SU-DHL-6 (cell line): ENCODE measurements at regions not wholly inside any gene's neighbourhood (a gene's known extent, or its start where the extent isn't known, plus 50 kb on each side); places are given as distances from the start of the nearest gene placed in this dataset.

Experiments
- H2AFZ ChIP-seq: fragments of 200-600 bp; sonication (generic); 2 replicates; pipeline ENCODE4 v1.6.1; 2014; ENCODE audit warnings: low read depth, mild to moderate bottlenecking, moderate library complexity, mixed read lengths, antibody characterized with exemption, low read length; ENCODE audit not compliant: severe bottlenecking
- H3F3A ChIP-seq: fragments of 200-600 bp; shearing (Covaris generic); 2 replicates; pipeline ENCODE4 v1.6.0; 2016; ENCODE audit warnings: antibody characterized with exemption, mild to moderate bottlenecking; ENCODE audit not compliant: insufficient read depth
- H3K27ac ChIP-seq: fragments of 200-600 bp; sonication (generic); 2 replicates; pipeline ENCODE4 v1.5.1; 2016; ENCODE audit warnings: low read depth, mild to moderate bottlenecking, low read length, moderate library complexity, mixed read lengths
- H3K27me3 ChIP-seq: fragments of 200-600 bp; sonication (generic), shearing (Covaris generic); 2 replicates; pipeline ENCODE4 v1.6.0; 2014; ENCODE audit warnings: mild to moderate bottlenecking, low read length
- H3K36me3 ChIP-seq: fragments of 200-600 bp; sonication (generic); 2 replicates; pipeline ENCODE4 v1.6.1; 2014; ENCODE audit warnings: mild to moderate bottlenecking, low read length, mixed read lengths
- H3K4me2 ChIP-seq: fragments of 300-600, 200-600 bp; shearing (Covaris generic), sonication (generic); 2 replicates; pipeline ENCODE4 v1.6.0; 2014; ENCODE audit warnings: low read length, low read depth, mild to moderate bottlenecking; ENCODE audit not compliant: poor library complexity, severe bottlenecking
- H3K4me3 ChIP-seq: fragments of 200-600 bp; sonication (generic); 2 replicates; pipeline ENCODE4 v1.5.1; 2014; ENCODE audit warnings: antibody characterized with exemption, low read length, mild to moderate bottlenecking, mixed read lengths; ENCODE audit not compliant: insufficient read depth, poor library complexity, severe bottlenecking
- H3K79me2 ChIP-seq: fragments of 200-600 bp; sonication (generic); 2 replicates; pipeline ENCODE4 v1.6.1; 2014; ENCODE audit warnings: mild to moderate bottlenecking, low read length, moderate library complexity; ENCODE audit not compliant: insufficient read depth
- H3K9ac ChIP-seq: fragments of 200-600 bp; sonication (generic); 2 replicates; pipeline ENCODE4 v1.7.0; 2014; ENCODE audit warnings: mild to moderate bottlenecking, low read length
- H3K9me2 ChIP-seq: fragments of 200-600 bp; sonication (generic); replicated peaks from 2 replicates; pipeline ENCODE4 v1.6.1; 2014; ENCODE audit warnings: low read length; ENCODE audit not compliant: insufficient read depth
- H3K9me3 ChIP-seq: fragments of 200-600 bp; sonication (generic); 2 replicates; pipeline ENCODE4 v1.6.1; 2014; ENCODE audit warnings: low read length, mixed read lengths; ENCODE audit not compliant: insufficient read depth
- H4K20me1 ChIP-seq: fragments of 200-600 bp; sonication (generic); 2 replicates; pipeline ENCODE4 v1.6.1; 2014; ENCODE audit warnings: low read depth, mild to moderate bottlenecking, antibody characterized with exemption, low read length, moderate library complexity, mixed read lengths
- EZH2phosphoT487 ChIP-seq: fragments of 200-600 bp; sonication (generic), shearing (Covaris generic); conservative IDR thresholded peaks from 2 replicates; pipeline ENCODE4 v1.6.1; 2018; ENCODE audit warnings: mild to moderate bottlenecking, antibody characterized with exemption, low read length, moderate library complexity, mixed read lengths
- TF ChIP-seq, protein P1 (sequence below): fragments of 200-600 bp; sonication (generic); IDR thresholded peaks from one replicate; pipeline ENCODE4 v1.5.1; 2017; ENCODE audit warnings: antibody characterized with exemption, mild to moderate bottlenecking, low read length, moderate library complexity; ENCODE audit not compliant: insufficient read depth, poor library complexity, severe bottlenecking

DNA sequence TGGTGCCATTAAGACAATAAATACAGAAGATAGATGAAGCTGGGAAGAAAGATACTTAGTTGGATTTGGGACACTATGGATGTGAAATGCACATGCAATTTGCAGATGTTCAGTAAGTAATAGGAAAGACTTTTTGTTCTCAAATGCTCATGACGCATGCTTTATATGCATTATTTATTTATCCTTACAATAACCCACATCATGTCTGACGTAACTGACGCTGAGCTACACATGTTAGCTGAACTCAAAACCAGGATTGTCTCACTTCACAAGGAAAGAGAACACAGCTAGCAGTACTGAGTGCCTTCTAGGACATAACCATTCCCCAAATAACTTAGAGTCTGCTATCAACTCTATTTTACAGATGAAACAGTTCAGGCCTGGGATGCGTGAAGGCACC lies 463.4 kb downstream of the FGF9 start:
- Histone ChIP-seq H3K4me2 (no peak overlapping the region), H2AFZ (no peak overlapping the region), H3F3A (no peaks in the 10 kb centered on the region), H3K4me3 (no peak overlapping the region), H4K20me1 (no peaks in the 10 kb centered on the region), H3K9ac (no peak overlapping the region), H3K79me2 (no peaks in the 10 kb centered on the region), H3K9me3 (no peaks in the 10 kb centered on the region), H3K36me3 (no peaks in the 10 kb centered on the region), H3K27me3 (no peaks in the 10 kb centered on the region), H3K9me2 (no peaks in the 10 kb centered on the region), H3K27ac (no peak overlapping the region)
- TF ChIP-seq, protein P1, sequence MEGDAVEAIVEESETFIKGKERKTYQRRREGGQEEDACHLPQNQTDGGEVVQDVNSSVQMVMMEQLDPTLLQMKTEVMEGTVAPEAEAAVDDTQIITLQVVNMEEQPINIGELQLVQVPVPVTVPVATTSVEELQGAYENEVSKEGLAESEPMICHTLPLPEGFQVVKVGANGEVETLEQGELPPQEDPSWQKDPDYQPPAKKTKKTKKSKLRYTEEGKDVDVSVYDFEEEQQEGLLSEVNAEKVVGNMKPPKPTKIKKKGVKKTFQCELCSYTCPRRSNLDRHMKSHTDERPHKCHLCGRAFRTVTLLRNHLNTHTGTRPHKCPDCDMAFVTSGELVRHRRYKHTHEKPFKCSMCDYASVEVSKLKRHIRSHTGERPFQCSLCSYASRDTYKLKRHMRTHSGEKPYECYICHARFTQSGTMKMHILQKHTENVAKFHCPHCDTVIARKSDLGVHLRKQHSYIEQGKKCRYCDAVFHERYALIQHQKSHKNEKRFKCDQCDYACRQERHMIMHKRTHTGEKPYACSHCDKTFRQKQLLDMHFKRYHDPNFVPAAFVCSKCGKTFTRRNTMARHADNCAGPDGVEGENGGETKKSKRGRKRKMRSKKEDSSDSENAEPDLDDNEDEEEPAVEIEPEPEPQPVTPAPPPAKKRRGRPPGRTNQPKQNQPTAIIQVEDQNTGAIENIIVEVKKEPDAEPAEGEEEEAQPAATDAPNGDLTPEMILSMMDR: no peak
- TF ChIP-seq EZH2phosphoT487: no peak

DNA sequence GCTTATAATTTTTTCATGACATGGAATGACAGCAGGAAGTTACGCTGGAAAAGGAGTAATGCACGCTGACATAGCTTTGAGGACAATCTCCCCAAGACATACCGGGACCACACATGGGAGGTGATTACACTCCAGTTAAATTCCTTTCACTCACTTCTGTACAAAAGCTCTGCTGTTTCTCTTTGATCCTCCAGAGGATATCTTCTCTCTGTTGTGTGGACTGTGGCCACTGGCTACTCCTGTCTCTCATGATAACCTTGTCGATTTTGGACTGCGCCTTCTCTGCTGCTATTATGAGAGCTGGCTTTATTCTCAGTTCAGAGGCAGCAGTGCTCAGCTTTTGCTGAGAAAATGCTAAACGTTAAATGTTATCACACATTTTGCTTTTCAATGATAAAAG lies 464.6 kb downstream of the FGF9 start:
- Histone ChIP-seq H3F3A (no peaks in the 10 kb centered on the region), H3K27me3 (no peaks in the 10 kb centered on the region), H3K9me3 (no peaks in the 10 kb centered on the region), H3K79me2 (no peaks in the 10 kb centered on the region), H3K4me2 (no peak overlapping the region), H2AFZ (no peak overlapping the region), H3K9me2 (no peaks in the 10 kb centered on the region), H3K27ac (no peak overlapping the region), H3K9ac (no peak overlapping the region), H3K4me3 (no peak overlapping the region), H3K36me3 (no peaks in the 10 kb centered on the region), H4K20me1 (no peaks in the 10 kb centered on the region)
- TF ChIP-seq, protein P1: no peak
- no peak for TF ChIP-seq EZH2phosphoT487

DNA sequence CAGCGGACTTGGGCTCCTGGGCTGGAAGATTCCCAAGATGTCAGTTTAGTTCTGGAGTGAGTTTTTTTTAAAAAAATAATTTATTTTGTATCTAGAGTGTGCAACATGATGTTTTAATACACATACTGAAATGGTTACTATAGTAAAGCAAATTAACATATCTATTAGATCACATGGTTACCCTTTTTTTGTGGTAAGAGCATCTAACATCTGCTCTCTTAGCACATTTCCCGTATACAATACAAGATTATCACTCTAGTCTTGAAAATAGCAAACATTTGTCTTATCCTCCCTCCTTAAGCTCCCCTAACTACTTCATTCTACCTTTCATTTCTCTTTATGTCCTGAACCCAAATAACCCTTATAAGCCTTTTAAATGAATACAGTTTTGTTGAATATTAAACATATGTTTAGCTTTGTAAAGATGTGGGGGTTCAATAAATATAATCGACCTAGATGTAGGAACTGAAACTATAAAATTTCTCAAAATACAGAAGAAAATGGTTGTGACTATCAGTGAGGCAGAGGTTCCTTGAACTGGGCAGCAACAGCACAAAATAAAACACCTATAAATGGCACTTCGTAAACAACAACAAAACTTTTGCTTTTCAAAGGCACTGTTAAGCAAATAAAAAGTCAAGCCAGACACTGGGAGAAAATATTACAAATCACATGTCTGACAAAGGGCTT lies 466.6 kb downstream of the FGF9 start:
- no peaks in the 10 kb centered on the region for H3K79me2 ChIP-seq
- no peaks in the 10 kb centered on the region for H3K9me3 ChIP-seq
- H4K20me1 ChIP-seq: no peaks in the 10 kb centered on the region
- TF ChIP-seq, protein P1: no peak
- TF ChIP-seq EZH2phosphoT487: no peak
- H3K4me3 ChIP-seq: no peak overlapping the region
- no peaks in the 10 kb centered on the region for H3K9me2 ChIP-seq
- H3F3A ChIP-seq: no peaks in the 10 kb centered on the region
- no peak overlapping the region for H3K4me2 ChIP-seq
- no peak overlapping the region for H3K27ac ChIP-seq
- H3K27me3 ChIP-seq: no peaks in the 10 kb centered on the region
- H2AFZ ChIP-seq: no peak overlapping the region
- H3K9ac ChIP-seq: no peak overlapping the region
- H3K36me3 ChIP-seq: no peaks in the 10 kb centered on the region
